Fibroblast of skin of left quadriceps (primary cell): ENCODE measurements at regions not wholly inside any gene's neighbourhood (a gene's known extent, or its start where the extent isn't known, plus 50 kb on each side); places are given as distances from the start of the nearest gene placed in this dataset.
A peak's percentile ranks its signal among the peaks of the same experiment; 100 is the strongest.
"Not testable (repeated sequence)": the region's sequence is repeated elsewhere in the genome, so short reads cannot be mapped to it uniquely, and the experiment has no call there.

Experiments
- DNase-seq, 2 experiments: peaks; one replicate each; pipeline ENCODE4 v3.0.0-alpha.2; 2013; ENCODE audit warnings: low read depth in 2 of 2

DNA sequence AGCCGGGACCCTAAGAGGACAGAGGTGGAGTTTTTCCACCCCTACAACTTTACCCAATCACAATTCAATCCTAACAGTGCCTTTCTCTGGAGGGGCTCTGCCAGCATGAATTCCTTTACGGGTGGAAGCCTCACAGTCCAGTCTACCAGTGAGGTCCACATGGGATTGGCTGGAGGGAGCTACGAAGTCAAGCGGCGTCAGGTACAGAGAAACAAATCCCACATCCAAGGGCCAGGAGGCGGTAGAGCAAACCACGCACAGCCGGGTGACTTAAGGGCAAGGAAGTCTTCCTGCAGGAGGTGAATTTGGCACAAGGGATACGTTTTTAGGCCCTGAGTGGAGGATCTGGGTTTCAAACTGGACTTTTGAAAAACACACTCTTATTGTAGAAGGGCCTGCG lies 199.6 kb downstream of the UQCRFS1 start:
- DNase-seq, result no peak

DNA sequence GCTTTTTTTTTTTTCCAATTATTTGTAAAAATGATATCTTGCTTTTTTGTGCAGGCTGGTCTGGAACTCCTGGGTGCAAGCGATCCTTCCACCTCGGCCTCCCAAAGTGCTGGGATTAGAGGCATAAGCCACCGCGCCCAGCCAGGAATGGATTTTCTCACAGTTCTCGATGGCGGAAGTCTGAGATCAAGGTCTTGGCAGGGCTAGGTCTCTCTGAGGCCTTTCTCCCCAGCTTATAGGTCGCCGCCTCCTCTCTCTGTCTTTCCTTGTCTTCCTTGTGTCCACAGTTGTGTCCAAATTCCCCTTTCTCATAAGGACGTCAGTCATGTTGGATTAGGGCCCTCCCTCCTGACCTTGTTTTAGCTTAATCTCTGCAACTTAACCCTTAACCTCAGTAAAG lies 200.5 kb downstream of the UQCRFS1 start:
- no peak for DNase-seq

DNA sequence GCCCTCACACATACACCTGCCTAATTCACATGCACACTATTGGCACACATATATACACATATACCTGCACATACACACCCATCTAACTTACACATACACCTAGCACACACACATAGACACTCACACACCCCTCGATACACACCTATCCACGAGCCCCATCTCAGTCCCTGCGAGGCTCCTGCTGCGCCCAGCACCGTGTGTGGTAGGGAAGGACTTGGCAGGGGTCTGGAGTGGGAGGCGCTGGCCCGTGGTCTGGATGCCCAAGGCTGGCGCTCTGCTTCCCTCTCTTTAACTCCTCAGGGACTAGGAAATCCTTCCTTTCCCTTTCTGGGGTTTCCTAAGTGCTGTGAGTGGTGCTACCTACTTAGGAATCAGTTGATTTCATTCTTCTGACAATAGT lies 202.7 kb downstream of the UQCRFS1 start:
- DNase-seq, result no peak

GRCh38 chr19:29006057-29006735 lies 206.8 kb downstream of the UQCRFS1 start:
- DNase-seq, result peak; percentile 53 to 64

DNA sequence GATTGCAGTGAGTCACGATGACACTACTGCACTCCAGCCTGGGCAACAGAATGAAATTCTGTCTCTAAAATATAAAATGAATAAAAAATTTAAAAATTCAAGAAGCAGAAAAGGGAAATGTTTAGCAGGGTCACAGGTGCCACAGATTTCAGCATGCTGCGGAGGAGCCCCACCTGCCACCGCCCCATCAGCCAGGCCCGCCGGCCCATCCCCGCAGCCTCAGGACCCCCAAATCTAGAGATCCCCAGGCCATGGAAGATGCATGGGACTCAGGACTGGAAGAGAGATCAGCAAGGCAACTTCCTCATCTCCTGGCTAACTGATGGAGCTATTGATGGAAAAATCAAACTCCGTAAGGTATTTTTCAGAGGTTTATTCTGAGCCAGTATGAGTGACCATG lies 208.2 kb downstream of the UQCRFS1 start:
- DNase-seq, result no peak

GRCh38 chr19:29003641-29004409 lies 209.1 kb downstream of the UQCRFS1 start:
- DNase-seq, result no peak

- no peak for DNase-seq
These were observed 210.6 kb downstream of the UQCRFS1 start for GRCh38 chr19:29002336-29002735.

GRCh38 chr19:29001597-29002245 lies 211.2 kb downstream of the UQCRFS1 start:
- DNase-seq, result no peak

DNA sequence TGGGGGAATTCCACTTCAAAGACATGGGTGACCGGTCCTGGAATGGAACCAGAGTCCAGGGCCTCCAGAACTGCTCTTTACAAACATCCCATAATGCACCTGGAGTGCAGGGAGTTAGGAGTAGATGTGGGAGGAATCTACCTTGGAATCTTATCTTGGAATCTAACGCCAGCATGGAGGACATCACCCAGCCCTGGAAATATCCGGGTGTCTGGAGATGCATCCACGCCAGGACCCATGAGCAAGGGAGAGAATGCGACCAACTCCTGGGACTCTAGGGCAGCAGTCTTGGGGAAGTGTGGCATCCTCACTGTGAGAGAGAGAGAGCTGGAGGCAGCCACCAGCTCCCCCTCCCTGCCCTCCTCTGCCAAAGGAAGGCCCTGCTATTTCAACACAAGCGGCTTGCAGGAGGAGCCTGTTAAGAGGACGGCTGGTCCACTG lies 211.8 kb downstream of the UQCRFS1 start:
- DNase-seq, result no peak

DNA sequence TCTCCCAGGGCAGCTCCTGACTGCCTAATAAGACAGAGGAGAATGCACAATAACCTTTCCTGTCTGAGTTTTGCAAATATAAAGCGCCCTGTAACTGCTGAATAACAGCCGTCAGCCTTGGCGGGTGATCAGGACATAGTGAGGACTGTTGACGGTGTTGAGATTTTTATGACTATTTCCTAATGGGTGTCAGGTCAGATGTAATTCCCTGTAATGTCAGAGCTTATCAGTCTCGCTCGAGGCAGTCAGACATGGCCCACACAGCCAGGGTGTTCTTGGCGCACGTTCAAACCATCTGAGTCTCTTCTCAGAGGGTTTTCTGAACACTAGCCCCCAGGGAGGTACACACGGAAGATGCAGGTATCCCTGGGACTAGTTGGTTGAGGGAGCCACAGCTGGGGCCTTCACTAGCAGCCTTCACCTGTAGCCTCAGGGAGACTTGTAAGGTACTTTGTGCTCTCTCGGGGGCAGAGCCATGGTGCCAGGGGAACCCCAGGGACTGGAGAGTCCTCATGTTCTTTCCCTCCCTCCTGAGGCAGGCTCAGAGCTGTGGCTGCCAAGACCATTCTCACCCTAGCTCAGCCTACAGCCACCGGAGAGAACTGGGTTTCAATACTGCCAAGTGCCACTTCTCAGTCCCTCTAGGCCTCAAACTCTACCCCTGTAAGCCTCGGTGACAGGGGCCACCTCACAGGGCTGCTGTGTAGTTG lies 213.1 kb downstream of the UQCRFS1 start:
- no peak for DNase-seq

GRCh38 chr19:28998974-28999373 lies 214.0 kb downstream of the UQCRFS1 start:
- DNase-seq, result no peak

DNA sequence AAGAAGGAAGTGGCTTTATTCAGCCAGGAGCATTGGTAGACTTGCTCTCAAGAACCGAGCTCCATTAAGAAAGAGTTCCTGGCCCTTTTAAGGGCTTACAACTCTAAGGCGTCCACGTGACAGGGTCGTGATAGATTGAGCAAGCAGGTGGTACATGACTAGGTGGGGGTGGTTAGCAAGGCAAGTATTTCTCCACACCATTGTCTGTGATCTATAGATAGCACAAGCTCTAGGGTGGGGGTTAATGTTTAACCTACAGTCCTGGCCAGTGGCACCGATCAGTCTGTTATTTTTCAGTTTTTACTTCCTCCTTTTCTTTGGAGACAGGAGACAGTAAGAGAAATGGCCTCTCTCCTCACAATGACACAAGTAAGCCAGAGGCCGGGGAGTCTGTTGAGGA lies 215.1 kb downstream of the UQCRFS1 start:
- not testable (repeated sequence) for DNase-seq

DNA sequence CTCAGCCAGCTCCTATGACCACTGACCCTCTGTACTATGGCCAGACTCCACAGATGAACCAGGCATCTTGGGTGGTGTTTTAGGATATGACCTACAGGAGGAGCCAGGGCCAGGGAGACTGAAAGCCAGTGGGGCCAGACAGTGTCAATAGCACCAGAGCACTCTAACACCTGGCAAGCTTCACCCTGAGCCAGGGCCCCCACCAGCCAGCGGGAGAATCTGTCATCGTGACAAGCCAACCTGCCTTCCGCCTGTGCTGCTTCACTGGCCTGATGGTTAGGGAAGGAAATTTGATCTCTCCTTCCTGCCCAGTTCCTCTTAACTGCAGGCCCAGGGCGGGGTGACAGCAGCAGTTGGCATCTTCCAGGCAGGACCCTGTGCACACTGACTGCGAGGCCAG lies 222.4 kb downstream of the UQCRFS1 start:
- no peak for DNase-seq

GRCh38 chr19:28989739-28990138 lies 223.2 kb downstream of the UQCRFS1 start:
- DNase-seq, result no peak

- no peak for DNase-seq
These were observed 224.9 kb downstream of the UQCRFS1 start for GRCh38 chr19:28988066-28988465.

- no peak for DNase-seq
These were observed 225.8 kb downstream of the UQCRFS1 start for GRCh38 chr19:28987177-28987576.

DNA sequence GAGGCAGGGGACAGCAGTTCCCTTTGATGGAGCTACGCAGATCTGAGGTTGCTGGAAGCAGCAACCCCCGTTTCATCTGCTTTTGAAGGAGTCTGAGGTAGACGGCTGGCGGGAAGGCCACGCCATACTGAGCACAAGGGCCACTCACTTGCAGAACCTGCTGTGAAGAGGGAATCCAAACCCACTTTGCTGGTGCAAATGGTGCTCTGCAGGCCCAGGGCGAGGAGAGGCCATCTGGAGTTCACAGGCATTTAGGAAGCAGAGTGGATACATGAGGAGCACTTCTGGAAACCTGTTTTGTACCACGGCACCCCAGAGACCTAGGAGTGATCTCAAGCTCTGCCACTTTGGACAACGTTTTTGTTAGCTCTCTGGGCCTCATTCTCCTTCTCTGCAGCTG lies 227.8 kb downstream of the UQCRFS1 start:
- DNase-seq, result no peak

DNA sequence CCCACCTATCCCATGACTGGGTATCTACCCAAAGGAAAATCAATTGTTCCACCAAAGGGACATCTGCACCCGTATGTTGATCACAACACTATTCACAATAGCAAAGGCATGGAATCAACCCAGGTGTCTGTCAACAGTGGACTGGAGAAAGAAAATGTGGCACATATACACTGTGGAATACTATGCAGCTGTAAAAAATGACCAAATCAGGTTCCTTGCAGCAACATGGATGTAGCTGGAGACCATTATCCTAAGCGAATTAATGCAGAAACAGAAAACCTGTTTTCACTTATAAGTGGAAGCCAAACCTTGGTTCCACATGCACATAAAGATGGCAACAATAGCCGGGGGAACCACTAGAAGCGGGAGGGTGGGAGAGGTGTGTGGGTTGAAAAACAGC lies 228.6 kb downstream of the UQCRFS1 start:
- DNase-seq, result no peak

DNA sequence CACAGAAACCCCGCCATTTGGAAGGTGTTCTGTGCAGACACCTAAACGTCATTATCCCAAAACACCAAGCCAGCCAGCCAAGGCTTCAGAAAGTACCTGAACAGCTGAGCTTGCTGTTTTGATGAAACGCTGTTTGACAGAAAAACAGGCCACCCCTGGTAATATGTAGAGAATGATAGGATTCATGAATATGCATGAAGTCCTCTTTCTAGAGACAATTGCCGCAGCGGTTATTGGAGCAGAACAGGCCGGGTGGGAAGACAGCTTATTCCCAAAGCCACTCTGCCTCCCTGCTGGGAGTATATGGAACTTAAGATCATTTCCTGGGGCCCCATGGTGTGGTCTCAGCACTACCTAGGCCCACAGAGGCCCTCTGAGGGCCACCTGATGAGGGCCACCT lies 229.5 kb downstream of the UQCRFS1 start:
- DNase-seq, result no peak

DNA sequence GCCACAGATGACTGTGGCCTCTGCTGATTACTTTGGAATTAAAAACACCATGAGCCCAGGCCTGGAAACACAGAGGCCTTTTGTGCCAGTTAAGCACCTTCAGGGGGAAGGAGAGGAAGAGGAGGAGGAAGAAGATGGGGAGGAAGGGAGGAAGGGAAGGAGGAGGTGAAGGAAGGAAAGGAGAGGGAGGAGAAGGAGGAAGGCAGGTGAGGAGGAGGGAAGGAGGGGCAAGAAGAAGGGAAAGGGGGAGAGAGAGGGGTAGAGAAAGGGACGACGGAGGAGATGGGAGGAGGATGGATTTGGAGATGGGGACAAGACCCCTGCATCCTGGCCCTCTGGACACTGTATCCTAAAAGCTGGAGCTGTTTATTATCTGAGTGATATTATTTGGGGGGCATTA lies 231.0 kb downstream of the UQCRFS1 start:
- no peak for DNase-seq

DNA sequence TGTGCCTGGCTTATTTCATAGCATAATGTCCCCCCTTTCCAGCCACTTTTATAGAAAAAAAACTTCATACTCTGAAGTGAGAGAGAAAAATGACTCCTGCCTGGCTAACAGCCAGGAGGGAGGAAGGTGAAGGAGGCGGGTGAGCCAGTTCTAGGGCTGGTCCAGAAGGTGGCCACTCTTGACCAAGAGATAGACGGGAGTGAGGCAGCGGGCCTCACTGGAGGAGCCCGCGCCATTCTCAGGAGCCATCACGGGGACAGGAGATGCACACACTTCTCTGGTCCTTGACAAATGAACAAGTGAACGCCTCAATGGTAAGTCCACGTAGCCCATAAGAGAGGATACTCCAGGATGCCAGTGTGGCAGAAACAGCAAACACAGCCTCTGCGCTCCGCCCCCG lies 231.4 kb downstream of the UQCRFS1 start:
- DNase-seq, result no peak

- no peak for DNase-seq
These were observed 232.6 kb downstream of the UQCRFS1 start for GRCh38 chr19:28980236-28980868.
